Natural killer cell (primary cell): ENCODE measurements at regions not wholly inside any gene's neighbourhood (a gene's known extent, or its start where the extent isn't known, plus 50 kb on each side); places are given as distances from the start of the nearest gene placed in this dataset.

Experiments used
- ATAC-seq, 3 donors: fragments of 150-1000 bp in 2 of 3; fragments of 200-7000 bp in 1 of 3; cut with Tn5 transposase; 1 replicate in 1 of 3; 2 replicates in 2 of 3; pipeline ENCODE4 v1.10.0; 2021; ENCODE audit warnings: mild to moderate bottlenecking in 2 of 3, moderate library complexity in 2 of 3
- DNase-seq, 2 donors: peaks; one replicate each; pipeline versions ENCODE4 v3.0.0 to v3.0.0-alpha.2; 2013 to 2021; ENCODE audit warnings: mixed read lengths in 1 of 2
- H3K27ac ChIP-seq: one replicate; pipeline ENCODE4 v1.5.1; 2013; ENCODE audit warnings: mild to moderate bottlenecking, low read length
- H3K27me3 ChIP-seq: one replicate; pipeline ENCODE4 v1.6.1; 2013; ENCODE audit warnings: low read length; ENCODE audit not compliant: control insufficient read depth, insufficient read depth
- H3K36me3 ChIP-seq: one replicate; pipeline ENCODE4 v1.6.1; 2013; ENCODE audit warnings: low read length; ENCODE audit not compliant: control insufficient read depth, insufficient read depth
- H3K4me1 ChIP-seq: one replicate; pipeline ENCODE4 v1.6.1; 2013; ENCODE audit warnings: low read length; ENCODE audit not compliant: control insufficient read depth, insufficient read depth
- H3K4me3 ChIP-seq: one replicate; pipeline ENCODE4 v1.5.1; 2013; ENCODE audit warnings: low read length
- H3K9me3 ChIP-seq: one replicate; pipeline ENCODE4 v1.6.1; 2013; ENCODE audit warnings: low read length; ENCODE audit not compliant: control insufficient read depth, insufficient read depth
- H3K27ac Mint-ChIP-seq, 2 donors: one replicate each; pipeline ENCODE4 v1.8.0; 2022; ENCODE audit warnings: mild to moderate bottlenecking in 2 of 2, mixed read lengths in 2 of 2, moderate library complexity in 1 of 2
- H3K27me3 Mint-ChIP-seq, 2 donors: one replicate each; pipeline ENCODE4 v1.8.0; 2022; ENCODE audit warnings: low read depth in 2 of 2, mixed read lengths in 2 of 2
- H3K36me3 Mint-ChIP-seq: one replicate; pipeline ENCODE4 v1.8.0; 2022; ENCODE audit warnings: mixed read lengths
- H3K4me1 Mint-ChIP-seq, 2 donors: one replicate each; pipeline ENCODE4 v1.8.0; 2022; ENCODE audit warnings: mixed read lengths in 2 of 2
- H3K4me3 Mint-ChIP-seq: one replicate; pipeline ENCODE4 v1.8.0; 2022; ENCODE audit warnings: mild to moderate bottlenecking, moderate library complexity, mixed read lengths
- H3K9me3 Mint-ChIP-seq, 2 donors: one replicate each; pipeline ENCODE4 v1.8.0; 2022; ENCODE audit warnings: mixed read lengths in 2 of 2
- CTCF ChIP-seq: fragments of 200-600 bp; IDR thresholded peaks from one replicate; pipeline ENCODE4 v1.8.0; 2022; ENCODE audit warnings: antibody characterized with exemption
- WGBS: methylation state at CpG from one replicate; pipeline ENCODE4 v1.1.7; 2013; ENCODE audit warnings: missing lambda C conversion rate; ENCODE audit not compliant: insufficient coverage; 5-methylcytosine and 5-hydroxymethylcytosine counted together
- intact Hi-C: fragments of 100-400 bp; cut with micrococcal nuclease; formaldehyde crosslinking; loops from one replicate; pipeline ENCODE4 v1.14.2; 2022

- intact Hi-C loops, result no loop called here
- ATAC-seq, result no peak
- Histone ChIP-seq H3K9me3 (no peaks in the 10 kb centered on the region), H3K4me1 (no peaks in the 10 kb centered on the region), H3K4me3 (no peak overlapping the region), H3K27ac (no peak overlapping the region), H3K27me3 (no peaks in the 10 kb centered on the region), H3K36me3 (no peaks in the 10 kb centered on the region)
- H3K4me3 Mint-ChIP-seq, result no peak overlapping the region
- no peaks in the 10 kb centered on the region for H3K36me3 Mint-ChIP-seq
- TF ChIP-seq CTCF, result no peak
- H3K27ac Mint-ChIP-seq, result no peak overlapping the region
- WGBS, result 88% methylated on average over 12 of the region's 12 CpGs
- H3K27me3 Mint-ChIP-seq, result no peaks in the 10 kb centered on the region
- no peaks in the 10 kb centered on the region for H3K4me1 Mint-ChIP-seq
- H3K9me3 Mint-ChIP-seq, result peaks cover 0 to 4% of the 10 kb centered on the region in 2 donors
- DNase-seq, result no peak
These were observed 375.3 kb downstream of the SEC23A start for GRCh38 chr14:38727731-38728130.

GRCh38 chr14:38724621-38725020 is 378.4 kb downstream of the SEC23A start:
- H3K4me3 Mint-ChIP-seq, result no peak overlapping the region
- intact Hi-C loops, result loop anchor here (5.0 kb wide), 1 partner anchor 293 kb away; no protein-coding TSS in a partner anchor
- H3K4me3 ChIP-seq, result no peak overlapping the region
- no peak overlapping the region for H3K27ac Mint-ChIP-seq
- TF ChIP-seq CTCF, result no peak
- no peaks in the 10 kb centered on the region for H3K27me3 Mint-ChIP-seq
- no peaks in the 10 kb centered on the region for H3K4me1 ChIP-seq
- H3K27ac ChIP-seq, result no peak overlapping the region
- H3K36me3 Mint-ChIP-seq, result no peaks in the 10 kb centered on the region
- H3K36me3 ChIP-seq, result no peaks in the 10 kb centered on the region
- 80% methylated on average over 3 of the region's 3 CpGs for WGBS
- H3K9me3 Mint-ChIP-seq, result no peaks in the 10 kb centered on the region
- ATAC-seq (no peak), DNase-seq (no peak)
- H3K4me1 Mint-ChIP-seq, result no peaks in the 10 kb centered on the region
- H3K9me3 ChIP-seq, result no peaks in the 10 kb centered on the region
- no peaks in the 10 kb centered on the region for H3K27me3 ChIP-seq

- Mint-ChIP-seq H3K36me3 (no peaks in the 10 kb centered on the region), H3K4me3 (no peak overlapping the region), H3K4me1 (no peaks in the 10 kb centered on the region), H3K27me3 (no peaks in the 10 kb centered on the region), H3K9me3 (no peaks in the 10 kb centered on the region), H3K27ac (no peak overlapping the region)
- WGBS, result 70% methylated on average over 5 of the region's 5 CpGs
- TF ChIP-seq CTCF, result no peak
- Histone ChIP-seq H3K4me3 (no peak overlapping the region), H3K36me3 (no peaks in the 10 kb centered on the region), H3K27me3 (no peaks in the 10 kb centered on the region), H3K4me1 (no peaks in the 10 kb centered on the region), H3K9me3 (no peaks in the 10 kb centered on the region), H3K27ac (no peak overlapping the region)
- ATAC-seq (no peak), DNase-seq (no peak)
- intact Hi-C loops, result loop anchor here (5.0 kb wide), 1 partner anchor 293 kb away; no protein-coding TSS in a partner anchor
These were observed 379.1 kb downstream of the SEC23A start for GRCh38 chr14:38723959-38724358.

GRCh38 chr14:38723277-38723676 is 379.8 kb downstream of the SEC23A start:
- H3K4me3 ChIP-seq, result no peak overlapping the region
- ATAC-seq (no peak), DNase-seq (no peak)
- H3K27me3 ChIP-seq, result no peaks in the 10 kb centered on the region
- H3K36me3 Mint-ChIP-seq, result no peaks in the 10 kb centered on the region
- 100% methylated on average over 1 of the region's 1 CpG for WGBS
- no peak for TF ChIP-seq CTCF
- H3K27ac Mint-ChIP-seq, result no peak overlapping the region
- H3K4me3 Mint-ChIP-seq, result no peak overlapping the region
- H3K9me3 Mint-ChIP-seq, result peaks cover 0 to 4% of the 10 kb centered on the region in 2 donors
- H3K9me3 ChIP-seq, result no peaks in the 10 kb centered on the region
- no peak overlapping the region for H3K27ac ChIP-seq
- intact Hi-C loops, result loop anchor here (5.0 kb wide), 1 partner anchor 294 kb away; no protein-coding TSS in a partner anchor
- H3K27me3 Mint-ChIP-seq, result peaks cover 0 to 3% of the 10 kb centered on the region in 2 donors
- H3K36me3 ChIP-seq, result no peaks in the 10 kb centered on the region
- no peaks in the 10 kb centered on the region for H3K4me1 ChIP-seq
- H3K4me1 Mint-ChIP-seq, result no peaks in the 10 kb centered on the region
